Mesenchymal stem cell (in vitro differentiated cells and primary cell): ENCODE measurements at regions not wholly inside any gene's neighbourhood (a gene's known extent, or its start where the extent isn't known, plus 50 kb on each side); places are given as distances from the start of the nearest gene placed in this dataset.
A peak's percentile ranks its signal among the peaks of the same experiment; 100 is the strongest.

Source experiments
- DNase-seq: peaks from one replicate; pipeline ENCODE4 v3.0.0-alpha.2; 2013
- H2AFZ ChIP-seq: one replicate; pipeline ENCODE4 v1.6.1; 2013; ENCODE audit warnings: low read depth, mild to moderate bottlenecking, control low read depth, inconsistent platforms, low read length, moderate library complexity
- H2AK5ac ChIP-seq: 2 replicates; pipeline ENCODE4 v1.6.1; 2013; ENCODE audit warnings: low read length, moderate library complexity, mild to moderate bottlenecking, inconsistent platforms; ENCODE audit not compliant: severe bottlenecking
- H2BK120ac ChIP-seq: one replicate; pipeline ENCODE4 v1.6.1; 2013; ENCODE audit warnings: low read depth, mild to moderate bottlenecking, inconsistent platforms, low read length, moderate library complexity
- H2BK12ac ChIP-seq, 2 experiments: one replicate each; pipeline ENCODE4 v1.6.1; 2013; ENCODE audit warnings: inconsistent platforms in 2 of 2, low read length in 2 of 2, mild to moderate bottlenecking in 2 of 2, moderate library complexity in 2 of 2, control low read depth in 1 of 2
- H2BK15ac ChIP-seq: one replicate; pipeline ENCODE4 v1.6.1; 2013; ENCODE audit warnings: mild to moderate bottlenecking, low read depth, inconsistent platforms; ENCODE audit not compliant: poor library complexity, severe bottlenecking
- H2BK5ac ChIP-seq: 2 replicates; pipeline ENCODE4 v1.6.1; 2013; ENCODE audit warnings: low read depth, mild to moderate bottlenecking, low read length, control low read depth, inconsistent platforms; ENCODE audit not compliant: poor library complexity, severe bottlenecking
- H3K14ac ChIP-seq, 2 experiments: one replicate each; pipeline ENCODE4 v1.6.1; 2013; ENCODE audit warnings: inconsistent platforms in 2 of 2, low read length in 2 of 2, control low read depth in 1 of 2, mild to moderate bottlenecking in 1 of 2, moderate library complexity in 1 of 2
- H3K18ac ChIP-seq, 2 experiments: one replicate each; pipeline ENCODE4 v1.6.1; 2013; ENCODE audit warnings: inconsistent platforms in 2 of 2, low read length in 2 of 2, control low read depth in 1 of 2, low read depth in 1 of 2, mild to moderate bottlenecking in 1 of 2
- H3K23ac ChIP-seq, 2 experiments: one replicate each; pipeline ENCODE4 v1.6.1; 2013; ENCODE audit warnings: inconsistent platforms in 2 of 2, low read length in 2 of 2, mild to moderate bottlenecking in 2 of 2, moderate library complexity in 2 of 2, control low read depth in 1 of 2
- H3K27ac ChIP-seq: 2 replicates; pipeline ENCODE4 v1.5.1; 2013; ENCODE audit warnings: mild to moderate bottlenecking, moderate library complexity, low read length, control low read depth, inconsistent platforms; ENCODE audit not compliant: poor library complexity, severe bottlenecking
- H3K27me3 ChIP-seq, 2 experiments: 2 replicates each; pipeline versions ENCODE4 v1.6.1 to v1.7.0; 2013; ENCODE audit warnings: low read length in 2 of 2, mild to moderate bottlenecking in 2 of 2, moderate library complexity in 2 of 2, control low read depth in 1 of 2, inconsistent platforms in 1 of 2; ENCODE audit not compliant: control insufficient read depth in 1 of 2, insufficient read depth in 1 of 2
- H3K36me3 ChIP-seq, 2 experiments: 2 replicates each; pipeline versions ENCODE4 v1.6.1 to v1.7.0; 2013; ENCODE audit warnings: low read length in 2 of 2, control low read depth in 1 of 2, inconsistent platforms in 1 of 2, low read depth in 1 of 2, mild to moderate bottlenecking in 1 of 2; ENCODE audit not compliant: insufficient read depth in 2 of 2, control insufficient read depth in 1 of 2
- H3K4ac ChIP-seq, 2 experiments: one replicate each; pipeline ENCODE4 v1.6.1; 2013; ENCODE audit warnings: inconsistent platforms in 2 of 2, low read length in 2 of 2, mild to moderate bottlenecking in 2 of 2, moderate library complexity in 2 of 2, control low read depth in 1 of 2, low read depth in 1 of 2
- H3K4me1 ChIP-seq: 2 replicates; pipeline ENCODE4 v1.6.1; 2013; ENCODE audit warnings: low read depth, low read length, control low read depth; ENCODE audit not compliant: control insufficient read depth, insufficient read depth
- H3K4me2 ChIP-seq: 2 replicates; pipeline ENCODE4 v1.6.1; 2013; ENCODE audit warnings: low read length, mild to moderate bottlenecking, inconsistent platforms; ENCODE audit not compliant: poor library complexity, severe bottlenecking
- H3K4me3 ChIP-seq, 2 experiments: 2 replicates each; pipeline versions ENCODE4 v1.5.1 to v1.7.0; 2013; ENCODE audit warnings: low read length in 2 of 2, mild to moderate bottlenecking in 2 of 2, control low read depth in 1 of 2, low read depth in 1 of 2; ENCODE audit not compliant: insufficient read depth in 1 of 2
- H3K79me1 ChIP-seq: replicated peaks from 2 replicates; pipeline ENCODE4 v1.6.1; 2013; ENCODE audit warnings: mild to moderate bottlenecking, control low read depth, low read length, inconsistent platforms; ENCODE audit not compliant: poor library complexity, severe bottlenecking
- H3K9ac ChIP-seq: 2 replicates; pipeline ENCODE4 v1.7.0; 2013; ENCODE audit warnings: mild to moderate bottlenecking, low read length, moderate library complexity
- H3K9me3 ChIP-seq: 2 replicates; pipeline ENCODE4 v1.7.0; 2013; ENCODE audit warnings: mild to moderate bottlenecking, low read length; ENCODE audit not compliant: control insufficient read depth
- H4K8ac ChIP-seq: one replicate; pipeline ENCODE4 v1.6.1; 2013; ENCODE audit warnings: inconsistent platforms, mild to moderate bottlenecking, low read length, moderate library complexity
- H4K91ac ChIP-seq: one replicate; pipeline ENCODE4 v1.6.1; 2013; ENCODE audit warnings: mild to moderate bottlenecking, low read length, inconsistent platforms
- WGBS: methylation state at CpG from one replicate; pipeline ENCODE4 v1.1.7; 2013; ENCODE audit warnings: mixed read lengths; 5-methylcytosine and 5-hydroxymethylcytosine counted together

GRCh38 chr3:194284351-194284750 is 66.8 kb downstream of the CPN2 start:
- H3K27ac ChIP-seq: no peak overlapping the region
- H3K9ac ChIP-seq: no peak overlapping the region
- H3K27me3 ChIP-seq: peaks cover 35 to 61% of the 10 kb centered on the region in 2 experiments
- H3K4me3 ChIP-seq: no peak overlapping the region
- H3K4me2 ChIP-seq: no peak overlapping the region
- H2BK5ac ChIP-seq: no peak overlapping the region
- peaks cover 3% of the 10 kb centered on the region for H3K4me1 ChIP-seq
- H4K8ac ChIP-seq: no peak overlapping the region
- no peaks in the 10 kb centered on the region for H3K36me3 ChIP-seq
- peak overlapping the region in 1 of 2 experiments; percentile 1 for H2BK12ac ChIP-seq
- no peak overlapping the region for H2BK120ac ChIP-seq
- no peak overlapping the region for H4K91ac ChIP-seq
- no peak for DNase-seq
- H3K23ac ChIP-seq: no peak overlapping the region
- H3K14ac ChIP-seq: no peak overlapping the region
- no peak overlapping the region for H3K4ac ChIP-seq
- no peak overlapping the region for H2BK15ac ChIP-seq
- no peaks in the 10 kb centered on the region for H3K9me3 ChIP-seq
- H2AK5ac ChIP-seq: no peak overlapping the region
- no peak overlapping the region for H2AFZ ChIP-seq
- WGBS: 96% methylated on average over 5 of the region's 5 CpGs
- no peak overlapping the region for H3K18ac ChIP-seq
- no peaks in the 10 kb centered on the region for H3K79me1 ChIP-seq

- WGBS: 93% methylated on average over 16 of the region's 16 CpGs
- H3K27me3 ChIP-seq: peaks cover 29 to 53% of the 10 kb centered on the region in 2 experiments
- H3K27ac ChIP-seq: no peak overlapping the region
- peaks cover 3% of the 10 kb centered on the region for H3K4me1 ChIP-seq
- no peak overlapping the region for H2AK5ac ChIP-seq
- peak overlapping the region in 1 of 2 experiments; percentile 86 for H2BK12ac ChIP-seq
- H3K4ac ChIP-seq: no peak overlapping the region
- peaks cover 3% of the 10 kb centered on the region for H3K9me3 ChIP-seq
- no peak overlapping the region for H2BK5ac ChIP-seq
- no peak overlapping the region for H3K23ac ChIP-seq
- no peak overlapping the region for H2BK15ac ChIP-seq
- no peak overlapping the region for H3K4me2 ChIP-seq
- DNase-seq: no peak
- peak overlapping the region; percentile 15 for H4K8ac ChIP-seq
- no peaks in the 10 kb centered on the region for H3K79me1 ChIP-seq
- no peak overlapping the region for H2AFZ ChIP-seq
- H3K14ac ChIP-seq: peak overlapping the region in 1 of 2 experiments; percentile 6
- H3K4me3 ChIP-seq: peak overlapping the region in 1 of 2 experiments; percentile 17
- peak overlapping the region; percentile 15 for H4K91ac ChIP-seq
- no peaks in the 10 kb centered on the region for H3K36me3 ChIP-seq
- H3K9ac ChIP-seq: peak overlapping the region; percentile 3
- no peak overlapping the region for H2BK120ac ChIP-seq
- H3K18ac ChIP-seq: peak overlapping the region; percentile 9 to 50
Measured at GRCh38 chr3:194285024-194285849, 65.9 kb downstream of the CPN2 start.

- 59% methylated on average over 2 of the region's 2 CpGs for WGBS
- H2AFZ ChIP-seq: no peak overlapping the region
Measured at GRCh38 chr3:194285850-194286197, 65.3 kb downstream of the CPN2 start.

GRCh38 chr3:194286375-194287146 is 64.6 kb downstream of the CPN2 start:
- Histone ChIP-seq H3K27me3 (peaks cover 16 to 40% of the 10 kb centered on the region in 2 experiments), H3K27ac (no peak overlapping the region), H3K4me1 (peaks cover 3% of the 10 kb centered on the region), H3K4me3 (no peak overlapping the region), H2BK12ac (no peak overlapping the region), H3K9ac (no peak overlapping the region), H2AK5ac (no peak overlapping the region), H2AFZ (no peak overlapping the region), H3K18ac (no peak overlapping the region), H2BK5ac (no peak overlapping the region), H2BK15ac (no peak overlapping the region), H3K36me3 (no peaks in the 10 kb centered on the region), H4K91ac (no peak overlapping the region), H3K14ac (no peak overlapping the region), H3K4me2 (no peak overlapping the region), H3K79me1 (no peaks in the 10 kb centered on the region), H3K9me3 (peaks cover 10% of the 10 kb centered on the region), H3K23ac (no peak overlapping the region), H2BK120ac (no peak overlapping the region), H4K8ac (no peak overlapping the region), H3K4ac (no peak overlapping the region)
- WGBS: 68% methylated on average over 22 of the region's 22 CpGs
- no peak for DNase-seq

More at GRCh38 chr3:194285850-194286197, 65.3 kb downstream of the CPN2 start:
- Histone ChIP-seq H2BK5ac (no peak overlapping the region), H3K79me1 (no peaks in the 10 kb centered on the region), H3K4me2 (no peak overlapping the region), H3K4me1 (peaks cover 3% of the 10 kb centered on the region), H2BK15ac (no peak overlapping the region), H3K18ac (peak overlapping the region in 1 of 2 experiments; percentile 50), H3K4ac (no peak overlapping the region), H3K9ac (peak overlapping the region; percentile 3), H3K27ac (no peak overlapping the region), H3K36me3 (no peaks in the 10 kb centered on the region), H4K8ac (no peak overlapping the region), H2BK12ac (peak overlapping the region in 1 of 2 experiments; percentile 86), H3K9me3 (peaks cover 6% of the 10 kb centered on the region), H3K27me3 (peaks cover 23 to 48% of the 10 kb centered on the region in 2 experiments), H3K23ac (no peak overlapping the region), H2AK5ac (no peak overlapping the region), H3K14ac (peak overlapping the region in 1 of 2 experiments; percentile 6), H2BK120ac (no peak overlapping the region), H4K91ac (no peak overlapping the region), H3K4me3 (peak overlapping the region in 1 of 2 experiments; percentile 17)
- DNase-seq: no peak
